SIG-M5 treated with dmso at 0.1 percent for 504 hours (cell line): ENCODE measurements at regions not wholly inside any gene's neighbourhood (a gene's known extent, or its start where the extent isn't known, plus 50 kb on each side); places are given as distances from the start of the nearest gene placed in this dataset.

Experiments
- DNase-seq: peaks from one replicate; lab custom pipeline; 2025; ENCODE audit not compliant: unreplicated experiment; lab: John Stamatoyannopoulos, UW

DNA sequence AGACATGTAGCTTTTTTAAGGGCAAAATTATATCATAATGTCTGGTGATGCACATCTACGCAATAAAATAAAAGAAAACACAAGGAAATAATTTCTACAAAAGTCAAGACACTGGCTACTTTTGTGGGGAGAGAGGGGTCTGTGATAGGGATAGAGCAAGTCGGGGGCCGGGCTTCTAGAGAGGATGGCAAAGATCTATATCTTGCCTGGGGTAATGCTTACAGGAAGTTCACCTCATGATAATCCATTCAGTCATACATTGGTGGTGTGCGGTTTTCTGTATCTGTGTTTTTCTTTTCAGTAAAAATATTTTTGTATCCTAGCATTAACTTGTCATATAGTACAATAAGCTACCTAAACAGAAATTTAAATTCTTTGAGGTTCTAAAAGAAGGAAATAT lies 178.8 kb downstream of the ARRDC4 start:
- no peak for DNase-seq

DNA sequence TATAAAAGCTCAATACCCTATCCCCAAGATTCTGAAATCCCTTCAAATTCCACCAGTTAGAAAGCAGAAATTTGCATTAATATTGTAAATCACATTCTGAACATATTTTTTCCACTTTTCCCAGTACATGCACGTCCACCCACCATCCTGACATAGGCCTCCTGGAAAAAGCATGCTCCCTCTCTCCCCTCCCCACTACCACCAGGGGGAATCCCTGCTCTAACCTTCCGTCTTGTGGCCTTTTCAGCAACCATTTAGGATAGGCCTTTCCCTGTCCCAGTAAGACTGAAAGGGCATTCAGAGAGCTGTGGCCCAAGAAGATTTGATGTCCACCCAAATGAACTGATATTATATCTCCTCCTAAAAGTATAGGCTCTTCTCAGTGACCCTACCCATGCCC lies 182.1 kb downstream of the ARRDC4 start:
- no peak for DNase-seq

DNA sequence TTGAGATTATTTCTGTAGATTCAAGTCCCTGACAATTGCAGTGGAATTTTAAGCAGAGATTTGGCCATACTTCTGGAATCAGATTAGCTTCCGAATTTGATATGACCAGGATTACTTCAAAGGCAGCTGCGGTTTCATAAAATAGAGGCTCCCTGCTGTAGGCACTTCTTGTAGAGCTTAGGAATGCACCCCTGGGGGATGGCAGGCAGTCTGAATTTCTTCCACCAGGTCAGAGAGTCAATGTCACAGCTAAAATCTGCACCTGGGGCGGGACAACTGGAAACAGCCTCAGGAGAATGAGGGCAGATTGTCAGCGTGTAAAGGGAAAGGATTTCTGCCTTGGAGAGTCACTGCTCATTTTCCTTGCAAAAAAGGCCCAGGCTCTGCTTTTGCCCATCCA lies 182.6 kb downstream of the ARRDC4 start:
- DNase-seq = no peak

DNA sequence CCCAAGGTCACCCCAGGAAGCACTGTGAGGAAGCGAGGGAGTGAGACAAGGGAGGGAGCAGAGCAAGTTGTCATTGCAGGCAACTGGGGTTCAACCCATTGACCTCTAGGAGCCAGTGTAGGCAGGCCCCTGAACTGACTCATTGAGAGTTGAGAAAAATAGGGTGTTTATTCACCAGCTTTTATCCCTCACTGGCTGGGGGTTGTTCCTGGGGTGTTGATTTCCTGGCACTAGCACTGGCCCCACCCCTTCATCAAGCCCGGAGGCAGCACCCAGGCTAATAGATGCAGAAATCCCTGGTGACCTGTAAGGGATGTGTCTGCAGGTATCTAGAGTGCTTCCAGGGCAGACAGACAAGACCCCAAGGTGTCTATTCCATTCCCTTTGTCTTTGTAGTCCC lies 183.9 kb downstream of the ARRDC4 start:
- DNase-seq = no peak

DNA sequence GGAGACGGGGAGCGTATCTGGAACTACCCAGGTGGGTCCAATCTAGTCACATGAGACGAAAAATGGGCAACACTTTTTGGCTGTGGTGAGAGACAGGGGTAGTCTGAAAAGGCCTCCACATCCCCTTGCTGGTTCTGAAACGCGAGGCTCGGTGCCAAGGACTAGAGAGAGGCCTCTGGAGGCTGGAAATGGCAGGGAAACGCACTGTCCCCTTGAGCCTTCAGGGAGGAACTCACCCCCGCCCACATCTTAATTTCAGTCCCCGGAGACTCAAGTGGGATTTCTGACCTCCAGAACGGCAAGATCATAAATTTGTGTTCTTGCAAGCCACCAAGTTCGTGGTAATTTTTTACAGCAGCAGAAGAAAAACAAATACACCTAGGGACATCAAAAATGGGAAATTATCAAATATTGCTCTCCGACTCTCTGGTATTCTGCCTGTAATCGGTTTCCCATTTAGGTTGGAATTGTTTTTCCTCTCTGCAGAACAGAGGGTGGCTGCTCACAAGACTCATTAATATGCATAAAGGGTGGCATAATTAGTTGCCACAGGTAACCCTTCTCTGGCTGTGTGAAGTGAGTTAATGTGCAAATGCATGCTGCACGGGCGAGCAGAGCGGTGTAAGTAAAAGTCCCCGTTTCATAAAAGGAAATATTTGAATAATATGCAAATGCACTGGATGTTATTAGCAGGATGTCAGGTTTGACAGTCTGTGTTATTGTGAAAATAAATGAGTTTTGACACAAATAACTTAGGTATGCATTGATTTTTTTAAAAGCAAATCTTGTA lies 185.7 kb downstream of the ARRDC4 start:
- DNase-seq = no peak

DNA sequence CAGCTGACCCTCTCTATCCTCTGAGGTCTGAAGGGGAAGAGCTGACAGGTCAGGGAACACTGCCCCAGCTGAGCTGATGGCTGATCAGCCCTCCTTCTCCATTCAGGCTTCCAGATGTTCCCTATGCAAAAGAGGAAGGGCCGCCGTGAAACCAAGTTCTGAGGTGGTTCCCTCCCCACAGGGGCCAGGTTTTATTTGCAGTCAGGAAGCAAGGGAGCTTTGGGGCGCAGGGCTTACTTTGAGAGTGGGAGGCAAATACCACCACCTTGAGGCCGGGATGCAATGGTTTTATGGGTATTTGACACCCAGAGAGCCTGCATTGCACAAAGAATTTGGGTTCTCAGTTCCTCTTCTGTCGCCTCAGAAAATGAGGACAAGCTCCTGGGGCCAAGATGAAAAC lies 186.9 kb downstream of the ARRDC4 start:
- DNase-seq = no peak

DNA sequence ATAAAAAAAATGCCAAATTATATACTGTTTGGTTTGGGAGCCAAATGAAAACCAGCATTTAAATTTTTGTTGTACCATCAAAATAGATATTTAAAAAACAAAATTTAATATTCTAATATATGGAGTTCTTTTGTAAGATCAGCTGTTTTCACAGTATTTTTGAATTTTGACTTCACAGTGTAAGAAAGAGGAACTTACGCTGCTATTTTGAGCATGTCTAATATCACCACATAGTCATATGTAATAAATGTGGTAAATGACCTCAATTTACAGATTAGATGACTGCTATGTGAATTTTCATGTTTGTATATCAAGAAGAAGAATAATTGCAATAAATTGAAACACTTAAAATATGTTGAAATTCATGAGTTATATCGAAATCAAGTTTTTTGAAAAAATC lies 189.6 kb downstream of the ARRDC4 start:
- DNase-seq = no peak

DNA sequence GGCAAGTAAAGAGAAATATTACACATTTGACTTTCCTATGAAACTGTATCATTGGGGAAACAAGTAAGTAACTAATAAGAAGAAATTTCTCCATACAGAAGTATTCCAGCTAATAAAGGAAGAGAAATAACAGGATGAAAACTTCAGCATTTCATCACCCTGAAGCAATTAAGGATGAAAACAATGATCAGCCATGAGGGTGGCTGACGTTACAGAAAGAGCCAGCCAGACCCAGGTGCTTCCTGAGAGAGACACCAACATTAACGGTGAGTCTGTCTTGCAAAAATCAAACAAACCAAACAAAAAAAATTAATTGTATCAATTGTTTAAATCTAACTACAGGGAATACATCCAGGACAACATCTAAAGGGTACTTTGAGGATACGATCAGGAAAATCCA lies 190.0 kb downstream of the ARRDC4 start:
- no peak for DNase-seq

DNA sequence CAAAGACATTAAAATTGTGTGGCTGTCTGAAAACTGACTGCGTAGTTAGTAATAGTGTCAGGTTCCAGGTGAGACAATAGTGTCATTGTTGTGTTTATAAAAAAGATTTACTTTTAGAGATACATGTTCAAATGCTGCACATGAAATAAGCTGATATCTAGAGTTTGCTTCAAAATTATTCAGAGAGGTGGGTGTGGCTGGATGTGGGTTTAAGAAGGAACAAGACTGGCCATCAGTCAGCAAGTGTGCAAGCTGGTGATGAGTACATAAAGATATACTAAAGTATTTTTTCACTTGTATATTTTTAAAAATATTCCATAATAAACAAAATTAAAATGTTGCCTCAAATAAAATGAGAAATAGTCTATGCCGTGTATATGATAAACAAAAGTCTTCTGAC lies 190.6 kb downstream of the ARRDC4 start:
- no peak for DNase-seq

DNA sequence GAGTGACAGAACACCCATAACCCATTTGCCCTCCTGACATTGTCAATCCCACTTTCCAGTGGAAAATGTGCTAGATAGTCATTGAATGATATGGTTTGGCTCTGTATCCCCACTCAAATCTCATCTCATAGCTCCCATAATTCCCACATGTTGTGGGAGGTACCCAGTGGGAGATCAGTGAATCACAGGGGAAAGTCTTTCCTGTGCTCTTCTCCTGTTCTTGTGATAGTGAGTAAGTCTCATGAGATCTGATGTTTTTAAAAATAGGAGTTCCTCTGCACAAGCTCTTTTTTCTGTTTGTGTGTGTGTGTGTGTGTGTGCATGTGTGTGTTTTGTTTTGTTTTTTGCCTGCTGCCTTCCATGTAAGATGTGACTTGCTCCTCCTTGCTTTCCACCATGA lies 191.7 kb downstream of the ARRDC4 start:
- no peak for DNase-seq

DNA sequence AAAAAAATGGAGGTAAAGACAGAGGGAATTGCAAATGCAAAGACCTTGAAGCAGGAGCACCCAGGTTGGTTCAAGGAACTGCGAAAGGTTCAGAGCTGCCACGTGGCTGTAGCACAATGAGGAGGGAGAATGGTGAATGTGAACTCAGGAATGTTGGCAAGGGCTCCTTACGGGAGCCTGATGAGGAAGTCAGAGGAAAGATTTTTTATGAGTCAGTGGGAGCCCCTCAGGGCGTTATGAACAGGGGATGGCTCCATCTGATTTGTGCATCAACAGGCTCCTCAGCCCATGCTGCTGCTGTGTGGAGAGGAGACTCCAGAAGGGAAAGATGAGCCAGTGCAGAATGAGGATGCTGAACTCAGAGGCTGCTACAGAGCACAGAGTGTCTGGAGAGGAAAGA lies 194.4 kb downstream of the ARRDC4 start:
- no peak for DNase-seq

DNA sequence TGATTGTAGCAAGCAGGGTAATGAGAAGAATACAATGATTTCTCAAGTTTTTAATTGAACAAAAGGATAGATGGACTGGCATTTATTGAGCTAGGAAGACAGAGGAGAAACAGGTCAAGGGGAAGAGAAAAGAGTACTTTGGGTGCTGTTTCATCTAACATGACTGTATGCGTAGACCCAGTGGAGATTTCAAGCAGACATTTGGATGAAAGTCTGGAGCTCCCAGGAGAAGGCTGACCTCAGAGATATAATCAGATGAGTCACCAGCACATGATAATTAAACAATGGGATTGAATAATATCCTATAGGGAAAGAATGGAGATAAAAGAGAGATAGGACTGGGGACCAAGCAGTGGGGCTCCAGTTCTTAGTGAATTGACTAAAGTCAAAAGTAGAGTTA lies 194.9 kb downstream of the ARRDC4 start:
- DNase-seq = no peak

DNA sequence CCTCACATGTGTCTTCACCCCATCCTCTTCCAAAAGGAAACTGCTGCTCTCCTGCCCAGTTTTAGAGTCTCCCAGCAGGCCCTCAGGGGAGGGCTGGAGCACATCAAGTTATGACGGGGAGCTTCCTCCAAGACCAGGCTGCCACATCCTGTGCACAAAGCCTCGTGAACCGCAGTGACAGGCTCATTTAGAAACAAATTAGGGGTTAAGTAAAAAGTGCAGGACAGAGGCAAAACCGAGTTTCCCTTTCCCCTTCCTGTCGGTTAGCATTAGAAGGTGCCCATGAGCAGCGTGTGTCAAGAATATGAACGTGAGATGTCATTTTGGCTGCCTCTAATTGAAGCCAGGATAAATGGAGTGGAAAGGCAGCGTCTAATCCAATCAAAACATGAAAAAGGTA lies 199.7 kb downstream of the ARRDC4 start:
- DNase-seq = no peak

DNA sequence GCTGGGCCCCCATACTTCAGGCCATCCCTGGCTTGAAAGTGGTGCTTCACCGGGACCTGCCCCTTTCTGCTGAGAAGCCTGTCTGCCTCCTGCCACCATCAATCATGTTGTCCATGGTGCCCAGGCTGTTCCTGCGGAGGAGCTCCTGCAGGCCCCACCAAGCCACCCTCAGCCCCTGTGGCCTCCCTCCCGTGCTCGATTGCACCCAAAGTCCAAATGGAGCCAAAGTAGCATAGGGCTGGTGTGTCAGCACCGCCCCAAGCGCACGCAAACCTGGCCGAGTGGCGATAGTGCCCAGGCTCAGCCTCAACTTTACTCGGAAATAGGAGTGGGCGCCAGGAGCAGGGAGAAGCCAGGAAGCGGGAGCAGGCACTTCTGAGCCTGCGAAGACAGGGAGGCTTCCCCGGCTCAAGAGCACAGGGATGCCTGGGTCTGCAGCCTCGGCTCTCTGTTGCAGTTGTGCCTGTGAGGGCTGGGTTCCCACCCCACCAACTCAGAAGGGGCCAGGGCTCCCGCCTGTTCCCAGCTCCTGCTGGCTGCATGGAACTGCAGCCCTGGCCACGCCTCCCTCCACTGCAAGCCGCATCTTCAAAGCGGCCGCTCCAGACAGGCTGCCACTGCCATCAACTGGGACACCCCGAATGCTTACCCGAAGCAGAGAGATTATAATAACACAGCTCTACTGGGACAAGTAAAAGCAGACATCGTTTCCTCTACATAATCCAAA lies 203.0 kb downstream of the ARRDC4 start:
- no peak for DNase-seq

DNA sequence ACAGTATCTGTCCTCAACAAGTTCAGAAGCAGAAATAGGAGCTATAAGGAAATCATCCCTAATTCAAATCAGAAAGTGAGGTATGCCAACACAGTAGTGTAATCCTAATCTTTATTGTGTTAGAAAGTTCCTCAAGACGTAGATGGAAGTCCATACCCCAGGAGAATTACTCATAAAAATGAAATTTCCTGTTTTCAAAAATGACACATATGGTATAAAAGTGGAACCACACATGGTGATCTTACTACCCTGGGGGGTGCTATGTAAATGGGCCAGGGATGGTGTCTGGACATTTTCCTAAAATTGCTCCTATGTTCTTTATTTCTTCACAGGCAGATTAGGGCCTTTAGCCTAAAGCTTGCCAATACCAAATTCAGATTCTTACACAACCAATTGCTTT lies 204.1 kb downstream of the ARRDC4 start:
- no peak for DNase-seq

DNA sequence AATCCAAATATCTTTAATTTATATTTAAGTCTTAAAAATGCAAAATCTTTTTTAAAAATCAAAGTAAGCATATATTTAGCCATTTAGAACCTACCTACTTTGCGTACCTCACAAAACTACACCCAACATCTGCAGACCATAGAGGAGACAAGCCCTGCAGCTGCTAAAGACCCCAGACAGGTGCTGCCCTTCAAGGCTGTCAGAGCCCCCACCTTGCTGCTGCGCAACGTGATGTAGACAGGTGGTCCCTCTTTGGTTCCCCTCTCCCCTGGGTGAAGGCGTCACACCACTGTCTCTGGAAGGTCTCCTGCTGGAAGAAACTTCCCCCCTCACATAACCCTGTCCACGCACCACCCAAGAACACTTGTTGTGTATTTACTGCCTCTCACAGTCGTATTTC lies 204.5 kb downstream of the ARRDC4 start:
- DNase-seq = no peak

DNA sequence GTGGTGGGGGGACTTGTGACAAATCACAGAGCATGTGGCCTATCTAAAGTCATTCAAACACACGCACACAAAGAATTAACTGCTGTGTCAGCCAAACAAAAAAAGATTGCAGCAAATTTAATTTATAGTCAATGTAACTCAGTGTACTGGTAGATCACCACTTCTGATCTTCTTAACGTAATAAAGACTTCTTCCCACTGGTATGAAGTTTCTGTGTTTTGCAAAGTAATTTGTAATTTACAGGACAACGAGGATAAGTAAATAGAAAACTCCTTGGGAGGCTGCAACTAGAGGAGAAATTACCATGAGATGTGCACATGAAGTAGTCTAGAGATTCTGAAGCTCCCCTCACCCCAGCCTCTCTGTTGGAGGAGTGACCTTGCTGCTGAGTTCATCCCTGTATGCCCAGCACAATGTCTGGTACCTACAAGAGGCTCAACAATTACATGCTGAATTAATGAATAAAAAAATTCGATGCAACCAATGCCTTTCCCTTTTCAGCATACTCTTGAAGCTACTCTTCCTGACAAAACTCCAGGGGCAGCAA lies 207.3 kb downstream of the ARRDC4 start:
- no peak for DNase-seq

DNA sequence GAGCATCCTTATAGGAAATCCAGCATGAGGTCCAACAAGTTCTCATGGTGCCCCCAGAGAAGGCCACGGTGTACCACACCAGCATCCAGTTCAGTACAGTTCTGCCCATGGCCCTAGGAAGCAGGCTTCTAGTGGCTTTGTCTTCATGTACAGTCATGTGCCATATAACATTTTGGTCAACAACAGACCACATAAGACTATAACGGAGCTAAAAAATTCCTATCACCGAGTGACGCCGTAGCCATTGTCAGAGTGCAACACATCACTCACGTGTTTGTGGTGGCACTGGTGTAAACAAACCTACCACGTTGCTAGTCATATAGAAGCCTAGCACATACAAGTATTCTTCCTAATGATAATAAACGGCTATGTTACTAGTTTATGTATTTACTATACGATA lies 209.0 kb downstream of the ARRDC4 start:
- DNase-seq = no peak

DNA sequence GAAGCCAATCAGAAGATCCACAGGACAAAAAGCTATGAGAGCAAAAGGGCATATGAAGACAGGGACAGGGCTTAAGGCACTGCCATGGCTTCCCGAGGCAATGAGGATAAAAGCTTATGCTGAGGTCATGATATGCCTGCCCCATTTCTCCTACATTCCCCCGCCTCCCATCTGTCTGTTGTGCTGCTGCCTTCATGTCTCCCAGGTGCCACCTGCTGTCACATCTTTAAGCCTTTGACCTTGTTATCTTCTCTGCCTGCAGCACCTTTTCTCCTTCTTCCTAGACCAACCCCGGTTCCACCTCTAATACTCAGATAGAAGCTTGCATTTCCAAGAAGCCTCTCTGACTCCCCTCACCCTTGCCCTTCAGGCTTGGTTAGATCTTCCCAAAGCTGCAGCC lies 213.8 kb downstream of the ARRDC4 start:
- no peak for DNase-seq

DNA sequence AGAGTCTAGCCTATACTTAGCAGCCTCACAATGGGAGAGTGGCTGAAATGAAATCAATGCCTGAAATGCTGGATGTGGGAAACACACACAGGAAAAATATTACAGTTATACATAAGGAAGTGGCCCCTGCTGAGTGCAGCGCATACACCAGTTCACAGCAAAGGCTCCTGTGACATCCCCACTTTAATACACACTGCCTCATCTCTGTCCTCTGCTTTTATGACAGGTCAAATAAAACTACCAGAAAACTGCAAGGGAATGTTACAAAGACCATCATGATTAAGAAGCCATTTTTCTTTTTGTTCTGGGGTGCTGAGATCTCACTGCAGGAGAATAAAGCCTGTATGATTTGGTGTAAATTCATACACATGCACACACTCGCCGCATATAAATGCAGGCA lies 214.3 kb downstream of the ARRDC4 start:
- DNase-seq = no peak

DNA sequence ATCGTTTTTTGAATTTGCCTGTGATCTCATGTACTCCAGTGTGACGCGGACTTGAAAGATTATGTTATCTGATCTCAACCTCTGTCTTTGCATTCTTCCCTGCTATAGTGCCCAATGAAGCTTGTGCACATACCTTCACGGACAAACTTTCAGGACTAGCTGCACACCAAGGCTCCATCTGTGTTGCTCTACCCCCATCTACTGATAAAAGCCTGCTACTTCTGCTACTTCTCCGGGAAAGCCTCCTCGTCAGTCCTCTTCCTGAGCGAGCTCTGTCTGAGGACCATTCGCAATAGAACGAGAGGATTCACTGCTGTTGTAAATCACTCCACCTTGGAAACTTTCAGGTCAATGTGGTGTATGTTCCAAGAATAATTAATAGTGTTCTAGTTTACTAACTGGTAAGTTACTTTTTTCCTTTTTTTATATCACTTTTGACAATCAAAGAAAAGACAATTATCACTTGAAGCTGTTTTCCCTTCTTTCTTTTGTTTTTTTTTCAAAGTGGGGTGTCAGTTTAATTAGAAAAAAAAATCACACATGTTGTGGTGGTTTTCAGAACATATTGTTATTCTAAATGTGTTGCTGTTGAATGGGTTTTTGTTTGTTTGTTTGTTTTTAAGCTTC lies 217.6 kb downstream of the ARRDC4 start:
- DNase-seq = peak; percentile 68

DNA sequence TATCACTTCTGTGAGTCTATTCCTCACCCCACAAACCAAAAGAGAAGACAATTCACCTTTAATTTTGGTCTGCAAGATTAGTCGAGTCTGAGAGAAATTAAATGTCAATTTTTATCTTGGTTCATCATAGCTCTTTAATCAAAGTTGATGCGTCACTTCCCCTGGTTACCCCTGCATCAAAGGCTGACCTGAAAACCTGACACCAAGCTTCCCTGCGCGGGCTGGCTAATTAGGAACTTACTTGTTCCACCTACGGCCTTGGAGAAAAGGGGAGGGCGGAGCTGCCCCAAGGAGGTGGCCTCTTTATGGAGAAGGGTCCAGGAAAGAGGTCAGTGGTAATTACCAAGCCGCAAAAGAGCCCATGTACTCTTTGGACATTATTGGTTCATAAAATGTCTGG lies 218.4 kb downstream of the ARRDC4 start:
- no peak for DNase-seq
